Ishikawa (cell line): ENCODE measurements at regions not wholly inside any gene's neighbourhood (a gene's known extent, or its start where the extent isn't known, plus 50 kb on each side); places are given as distances from the start of the nearest gene placed in this dataset.

Source experiments
- CEBPB ChIP-seq: IDR thresholded peaks from 2 replicates; pipeline ENCODE4 v1.6.1; 2012
- CREB1 ChIP-seq: IDR thresholded peaks from 2 replicates; pipeline ENCODE4 v1.6.1; 2012; ENCODE audit warnings: low read depth
- EP300 ChIP-seq: IDR thresholded peaks from 2 replicates; pipeline ENCODE4 v1.6.1; 2012; ENCODE audit warnings: borderline replicate concordance
- FOXM1 ChIP-seq: IDR thresholded peaks from 2 replicates; pipeline ENCODE4 v1.6.1; 2012; ENCODE audit warnings: low read depth, borderline replicate concordance
- MAX ChIP-seq: IDR thresholded peaks from 2 replicates; pipeline ENCODE4 v1.6.1; 2012
- NFIC ChIP-seq: IDR thresholded peaks from 2 replicates; pipeline ENCODE4 v1.6.1; 2012
- REST ChIP-seq: IDR thresholded peaks from 2 replicates; pipeline ENCODE4 v1.6.1; 2012; ENCODE audit warnings: low read depth, mild to moderate bottlenecking
- TAF1 ChIP-seq: IDR thresholded peaks from 2 replicates; pipeline ENCODE4 v1.6.1; 2012; ENCODE audit warnings: low read depth, mild to moderate bottlenecking
- TCF12 ChIP-seq: IDR thresholded peaks from 2 replicates; pipeline ENCODE4 v1.6.1; 2012; ENCODE audit warnings: low read depth
- TEAD4 ChIP-seq: IDR thresholded peaks from 2 replicates; pipeline ENCODE4 v1.6.1; 2012
- USF1 ChIP-seq: IDR thresholded peaks from 2 replicates; pipeline ENCODE4 v1.6.1; 2012
- YY1 ChIP-seq: IDR thresholded peaks from 2 replicates; pipeline ENCODE4 v1.6.1; 2012; ENCODE audit warnings: low read depth
- ZBTB7A ChIP-seq: IDR thresholded peaks from 2 replicates; pipeline ENCODE4 v1.6.1; 2012; ENCODE audit warnings: low read depth

GRCh38 chr4:147343692-147344091 is 137.2 kb upstream of the EDNRA start:
- no peak for TF ChIP-seq CEBPB
- TF ChIP-seq TAF1, result no peak
- no peak for TF ChIP-seq CREB1
- no peak for TF ChIP-seq ZBTB7A
- TF ChIP-seq REST, result no peak
- TF ChIP-seq EP300, result no peak
- TF ChIP-seq MAX, result no peak
- no peak for TF ChIP-seq YY1
- TF ChIP-seq NFIC, result no peak
- no peak for TF ChIP-seq TEAD4
- no peak for TF ChIP-seq USF1
- no peak for TF ChIP-seq TCF12
- no peak for TF ChIP-seq FOXM1
